Stomach smooth muscle (tissue), 2 donors: ENCODE measurements at regions not wholly inside any gene's neighbourhood (a gene's known extent, or its start where the extent isn't known, plus 50 kb on each side); places are given as distances from the start of the nearest gene placed in this dataset.

ENCODE experiments used
- H3K27ac ChIP-seq: one replicate; pipeline ENCODE4 v1.7.0; 2013; ENCODE audit warnings: mild to moderate bottlenecking, low read length, inconsistent platforms
- H3K27me3 ChIP-seq, 2 donors: one replicate each; pipeline ENCODE4 v1.7.0; 2013; ENCODE audit warnings: low read length in 2 of 2; ENCODE audit not compliant: insufficient read depth in 2 of 2, control insufficient read depth in 1 of 2
- H3K36me3 ChIP-seq, 2 donors: one replicate each; pipeline ENCODE4 v1.7.0; 2013; ENCODE audit warnings: low read length in 2 of 2; ENCODE audit not compliant: control insufficient read depth in 2 of 2, insufficient read depth in 2 of 2
- H3K4me1 ChIP-seq: one replicate; pipeline ENCODE4 v1.7.0; 2013; ENCODE audit warnings: low read length; ENCODE audit not compliant: control insufficient read depth, insufficient read depth
- H3K4me3 ChIP-seq, 2 donors: one replicate each; pipeline ENCODE4 v1.7.0; 2013; ENCODE audit warnings: low read length in 2 of 2
- H3K9ac ChIP-seq, 2 donors: one replicate each; pipeline ENCODE4 v1.7.0; 2013; ENCODE audit warnings: low read length in 2 of 2, mild to moderate bottlenecking in 1 of 2
- H3K9me3 ChIP-seq, 2 donors: one replicate each; pipeline ENCODE4 v1.7.0; 2013; ENCODE audit warnings: low read length in 2 of 2; ENCODE audit not compliant: control insufficient read depth in 2 of 2
- donor health status: healthy.
- donor health status: Pancreatic carcinoma.

DNA sequence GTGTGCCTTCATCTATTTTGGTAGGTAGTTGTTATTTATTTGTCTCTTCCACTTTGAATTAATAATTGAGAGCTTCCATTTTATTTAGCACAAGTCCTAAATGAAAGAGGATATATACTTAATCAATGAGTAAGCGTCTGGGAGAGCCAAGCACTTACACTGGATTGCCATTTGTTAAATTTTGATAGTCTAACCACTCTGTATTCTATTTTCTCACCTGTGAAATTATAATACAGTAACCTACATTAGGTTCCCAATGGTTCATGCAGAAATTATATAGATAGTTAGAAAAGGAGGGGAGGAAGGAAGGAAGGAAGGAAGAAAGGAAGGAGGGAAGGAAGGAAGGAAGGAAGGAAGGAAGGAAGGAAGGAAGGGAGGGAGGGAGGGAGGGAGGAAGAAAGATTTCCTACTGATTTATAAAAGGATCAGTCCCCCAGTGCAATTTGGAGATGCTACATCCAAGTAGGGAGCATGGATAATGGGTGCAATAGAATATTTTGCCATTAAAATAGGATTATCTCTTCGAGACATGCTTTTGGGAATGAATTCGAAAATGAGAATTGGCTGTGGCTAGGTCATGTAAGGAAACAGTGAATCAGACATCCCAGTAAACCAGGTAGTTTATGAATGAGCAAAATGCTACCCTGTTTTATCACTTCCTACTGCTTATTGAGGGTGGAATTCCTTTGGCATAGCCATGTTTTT is 239.8 kb downstream of the PCDH7 start:
- H3K9ac ChIP-seq, result no peak overlapping the region
- H3K27ac ChIP-seq, result no peak overlapping the region
- H3K36me3 ChIP-seq, result no peaks in the 10 kb centered on the region
- H3K9me3 ChIP-seq, result no peaks in the 10 kb centered on the region
- no peaks in the 10 kb centered on the region for H3K27me3 ChIP-seq
- H3K4me1 ChIP-seq, result no peaks in the 10 kb centered on the region
- no peak overlapping the region for H3K4me3 ChIP-seq

DNA sequence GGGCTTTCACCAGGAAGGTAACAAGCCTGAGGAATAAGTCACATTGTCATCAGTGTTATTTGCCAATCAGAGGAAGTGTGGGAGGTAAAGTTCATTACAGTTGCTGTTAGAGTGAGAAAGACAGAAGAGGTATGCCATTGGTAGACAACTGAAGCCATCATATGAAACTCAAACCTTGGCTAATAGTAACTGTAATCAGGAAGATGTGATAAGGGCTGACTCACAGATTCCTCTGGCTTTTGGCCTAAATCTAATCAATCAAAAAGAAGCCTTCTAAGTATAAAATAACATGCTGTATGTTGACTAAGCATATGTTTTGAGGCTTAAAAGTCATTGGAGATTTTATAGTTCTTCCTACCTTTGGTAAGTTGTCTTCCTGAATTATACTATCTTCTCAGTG is 242.8 kb downstream of the PCDH7 start:
- no peaks in the 10 kb centered on the region for H3K9me3 ChIP-seq
- no peak overlapping the region for H3K9ac ChIP-seq
- no peaks in the 10 kb centered on the region for H3K36me3 ChIP-seq
- no peaks in the 10 kb centered on the region for H3K27me3 ChIP-seq
- no peaks in the 10 kb centered on the region for H3K4me1 ChIP-seq
- no peak overlapping the region for H3K27ac ChIP-seq
- no peak overlapping the region for H3K4me3 ChIP-seq

DNA sequence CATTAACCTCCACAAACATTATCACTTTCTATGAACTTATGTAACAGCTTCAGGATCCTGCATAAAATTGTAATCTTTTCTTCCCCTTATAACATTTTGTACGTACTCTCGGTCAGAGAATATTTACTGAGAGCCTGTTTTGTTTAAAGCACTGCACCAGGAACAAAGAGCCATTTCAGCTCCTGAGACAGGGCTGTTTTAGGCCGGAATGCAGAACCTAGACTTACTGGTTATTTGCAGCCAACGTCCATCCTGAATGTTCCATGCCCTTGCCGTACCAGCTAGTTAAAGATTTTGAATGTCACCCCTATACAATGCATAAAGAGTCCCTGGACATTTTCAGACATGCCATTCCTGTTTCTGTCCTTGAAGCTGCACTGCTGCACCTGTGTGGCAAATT is 248.8 kb downstream of the PCDH7 start:
- Histone ChIP-seq H3K27ac (no peak overlapping the region), H3K9me3 (no peaks in the 10 kb centered on the region), H3K4me3 (no peak overlapping the region)

DNA sequence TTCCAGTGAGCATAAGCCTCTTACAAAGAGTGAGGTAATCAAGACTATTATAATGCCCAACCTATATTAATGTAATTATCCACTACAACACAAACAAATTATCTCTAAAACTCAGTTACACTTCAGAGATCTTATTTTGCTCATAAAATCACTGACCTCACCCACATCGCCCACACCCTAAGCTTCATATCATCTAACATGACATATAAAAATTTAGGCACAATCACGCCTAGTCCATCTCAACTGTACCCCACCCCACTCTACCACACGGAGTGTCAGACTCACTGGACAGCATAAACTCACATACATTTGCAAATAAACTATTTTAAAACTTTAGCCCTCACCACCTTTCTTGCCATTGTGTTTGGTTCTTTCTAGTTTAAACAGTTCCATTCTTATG is 252.4 kb downstream of the PCDH7 start:
- Histone ChIP-seq H3K27ac (no peak overlapping the region), H3K4me3 (no peak overlapping the region), H3K27me3 (no peaks in the 10 kb centered on the region), H3K4me1 (no peaks in the 10 kb centered on the region), H3K36me3 (no peaks in the 10 kb centered on the region), H3K9me3 (no peaks in the 10 kb centered on the region), H3K9ac (no peak overlapping the region)

More for the DNA sequence above, 248.8 kb downstream of the PCDH7 start:
- no peak overlapping the region for H3K9ac ChIP-seq
- H3K36me3 ChIP-seq, result no peaks in the 10 kb centered on the region
- no peaks in the 10 kb centered on the region for H3K4me1 ChIP-seq
- H3K27me3 ChIP-seq, result no peaks in the 10 kb centered on the region

DNA sequence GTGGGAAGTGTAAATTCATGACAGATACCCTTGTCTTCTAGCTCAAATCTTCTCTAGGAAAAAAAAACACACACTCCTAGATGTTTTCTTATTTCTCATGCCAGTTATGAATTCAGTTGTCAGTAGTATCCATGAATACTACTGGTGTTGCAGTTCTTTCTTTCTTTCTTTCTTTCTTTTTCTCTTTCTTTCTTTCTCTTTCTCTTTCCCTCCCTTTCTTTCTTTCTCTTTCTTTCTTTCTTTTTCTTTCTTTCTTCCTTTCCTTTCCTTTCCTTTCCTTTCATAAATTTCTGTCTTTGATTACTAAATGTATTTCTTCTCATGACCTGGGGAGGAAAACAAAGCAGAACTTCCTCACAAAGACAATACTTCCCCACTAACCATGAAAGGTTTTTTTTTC is 253.8 kb downstream of the PCDH7 start:
- H3K27me3 ChIP-seq, result no peaks in the 10 kb centered on the region
- H3K4me1 ChIP-seq, result no peaks in the 10 kb centered on the region
- H3K27ac ChIP-seq, result no peak overlapping the region
- H3K9ac ChIP-seq, result no peak overlapping the region
- H3K4me3 ChIP-seq, result no peak overlapping the region
- H3K9me3 ChIP-seq, result no peaks in the 10 kb centered on the region
- no peaks in the 10 kb centered on the region for H3K36me3 ChIP-seq

DNA sequence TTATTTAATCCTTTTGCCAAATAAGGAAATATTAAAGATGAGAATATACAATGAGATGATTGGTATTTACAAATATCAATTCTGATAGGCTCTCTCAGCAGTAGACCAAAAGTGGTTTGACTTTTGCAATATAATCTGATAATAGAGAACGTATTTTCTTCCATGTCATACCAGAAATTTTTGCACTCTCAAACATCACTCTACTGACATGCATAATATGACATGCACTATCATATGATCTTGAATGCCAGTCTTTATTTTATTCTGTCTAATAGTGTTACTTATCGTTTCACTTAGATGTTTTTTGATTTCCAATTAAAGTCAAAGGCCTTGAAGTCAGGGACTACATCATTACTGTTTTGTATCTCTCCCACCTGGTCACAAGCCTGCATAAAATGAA is 259.2 kb downstream of the PCDH7 start:
- H3K4me3 ChIP-seq, result no peak overlapping the region
- H3K27ac ChIP-seq, result no peak overlapping the region
- H3K36me3 ChIP-seq, result no peaks in the 10 kb centered on the region
- no peaks in the 10 kb centered on the region for H3K4me1 ChIP-seq
- H3K9ac ChIP-seq, result no peak overlapping the region
- no peaks in the 10 kb centered on the region for H3K9me3 ChIP-seq
- no peaks in the 10 kb centered on the region for H3K27me3 ChIP-seq

DNA sequence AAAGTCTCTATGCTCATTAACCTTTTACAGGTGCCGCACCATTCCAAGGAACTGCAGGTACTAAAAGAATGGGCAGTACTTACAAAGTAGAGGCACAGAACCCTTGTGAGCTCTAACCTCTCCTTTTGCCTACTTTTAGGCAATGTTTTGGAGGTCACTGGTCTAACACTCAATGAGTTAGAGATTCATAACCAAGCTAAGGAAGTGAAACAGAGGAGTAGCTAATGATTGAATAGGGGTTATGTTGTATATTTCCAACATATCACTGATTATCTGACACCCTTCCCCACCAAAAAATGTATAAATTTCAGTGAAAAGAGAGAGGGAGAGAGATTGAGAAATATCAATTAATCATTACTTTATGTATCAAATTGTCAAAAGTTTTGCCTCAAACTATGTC is 269.3 kb downstream of the PCDH7 start:
- Histone ChIP-seq H3K4me3 (no peak overlapping the region), H3K9me3 (no peaks in the 10 kb centered on the region), H3K4me1 (no peaks in the 10 kb centered on the region), H3K27ac (no peak overlapping the region), H3K9ac (no peak overlapping the region), H3K36me3 (no peaks in the 10 kb centered on the region), H3K27me3 (no peaks in the 10 kb centered on the region)

DNA sequence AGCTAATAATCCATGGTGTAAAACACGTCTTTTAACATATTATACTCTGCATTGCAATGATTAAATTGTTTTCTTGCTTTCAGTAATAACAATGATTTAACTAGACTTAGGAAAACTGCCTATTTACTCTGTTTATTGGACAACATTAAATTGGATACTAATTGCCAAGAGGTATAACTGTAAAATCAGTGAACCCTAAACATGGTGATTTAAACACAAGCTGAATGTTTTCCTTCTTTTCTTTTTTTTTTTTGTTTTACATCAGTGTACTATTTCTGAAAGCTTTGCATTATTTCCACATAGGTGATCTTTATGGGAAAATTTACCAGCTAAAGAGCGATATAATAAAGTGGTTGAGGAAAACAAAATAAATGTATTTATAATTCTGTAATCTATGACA is 276.7 kb downstream of the PCDH7 start:
- Histone ChIP-seq H3K9ac (no peak overlapping the region), H3K27ac (no peak overlapping the region), H3K27me3 (no peaks in the 10 kb centered on the region), H3K36me3 (no peaks in the 10 kb centered on the region), H3K9me3 (peaks cover 0 to 3% of the 10 kb centered on the region in 2 donors), H3K4me1 (no peaks in the 10 kb centered on the region), H3K4me3 (no peak overlapping the region)

GRCh38 chr4:31005037-31005436 is 284.9 kb downstream of the PCDH7 start:
- no peaks in the 10 kb centered on the region for H3K36me3 ChIP-seq

GRCh38 chr4:31007858-31008257 is 287.7 kb downstream of the PCDH7 start:
- Histone ChIP-seq H3K27me3 (no peaks in the 10 kb centered on the region), H3K4me3 (no peak overlapping the region), H3K27ac (no peak overlapping the region), H3K4me1 (no peaks in the 10 kb centered on the region), H3K9me3 (no peaks in the 10 kb centered on the region), H3K9ac (no peak overlapping the region), H3K36me3 (no peaks in the 10 kb centered on the region)

More at GRCh38 chr4:31005037-31005436, 284.9 kb downstream of the PCDH7 start:
- H3K4me1 ChIP-seq, result no peaks in the 10 kb centered on the region
- no peaks in the 10 kb centered on the region for H3K9me3 ChIP-seq
- no peak overlapping the region for H3K9ac ChIP-seq
- no peaks in the 10 kb centered on the region for H3K27me3 ChIP-seq
- H3K4me3 ChIP-seq, result no peak overlapping the region
- H3K27ac ChIP-seq, result no peak overlapping the region

- Histone ChIP-seq H3K9ac (no peak overlapping the region), H3K4me1 (no peaks in the 10 kb centered on the region), H3K27me3 (no peaks in the 10 kb centered on the region), H3K36me3 (no peaks in the 10 kb centered on the region), H3K9me3 (no peaks in the 10 kb centered on the region), H3K27ac (no peak overlapping the region), H3K4me3 (no peak overlapping the region)
These were observed 289.8 kb downstream of the PCDH7 start for GRCh38 chr4:31009926-31010325.
